Activated CD4-positive, alpha-beta memory T cell treated with anti-CD3 and anti-CD28 coated beads, Interleukin-2, amount 10 ng/mL, durations not matched to agents 7 days and 5 days (primary cell): ENCODE measurements at regions not wholly inside any gene's neighbourhood (a gene's known extent, or its start where the extent isn't known, plus 50 kb on each side); places are given as distances from the start of the nearest gene placed in this dataset.
"Not testable (repeated sequence)": the region's sequence is repeated elsewhere in the genome, so short reads cannot be mapped to it uniquely, and the experiment has no call there.

Experiments used
- CTCF ChIA-PET: fragments of 350-600 bp; sonication (Branson Sonifier 250); formaldehyde crosslinking; loops from one replicate; lab custom pipeline; 2021; ENCODE audit warnings: antibody characterized with exemption, inconsistent platforms; lab: Charles Lee
- POLR2A ChIA-PET: fragments of 350-600 bp; sonication (Branson Sonifier 250); formaldehyde crosslinking; loops from one replicate; lab custom pipeline; 2021; ENCODE audit warnings: antibody characterized with exemption; lab: Charles Lee
- DNase-seq: peaks from one replicate; pipeline ENCODE4 v3.0.0-alpha.2; 2020
- H3K27ac Mint-ChIP-seq: one replicate; pipeline ENCODE4 v1.8.0; 2021; ENCODE audit warnings: mild to moderate bottlenecking, mixed read lengths
- H3K27me3 Mint-ChIP-seq: one replicate; pipeline ENCODE4 v1.8.0; 2021; ENCODE audit warnings: mixed read lengths
- H3K36me3 Mint-ChIP-seq: one replicate; pipeline ENCODE4 v1.8.0; 2021; ENCODE audit warnings: low read depth, mixed read lengths
- H3K4me1 Mint-ChIP-seq: one replicate; pipeline ENCODE4 v1.8.0; 2021; ENCODE audit warnings: mixed read lengths
- H3K4me3 Mint-ChIP-seq: one replicate; pipeline ENCODE4 v1.8.0; 2021; ENCODE audit warnings: mild to moderate bottlenecking, mixed read lengths
- H3K9me3 Mint-ChIP-seq: one replicate; pipeline ENCODE4 v1.8.0; 2021; ENCODE audit warnings: mixed read lengths

DNA sequence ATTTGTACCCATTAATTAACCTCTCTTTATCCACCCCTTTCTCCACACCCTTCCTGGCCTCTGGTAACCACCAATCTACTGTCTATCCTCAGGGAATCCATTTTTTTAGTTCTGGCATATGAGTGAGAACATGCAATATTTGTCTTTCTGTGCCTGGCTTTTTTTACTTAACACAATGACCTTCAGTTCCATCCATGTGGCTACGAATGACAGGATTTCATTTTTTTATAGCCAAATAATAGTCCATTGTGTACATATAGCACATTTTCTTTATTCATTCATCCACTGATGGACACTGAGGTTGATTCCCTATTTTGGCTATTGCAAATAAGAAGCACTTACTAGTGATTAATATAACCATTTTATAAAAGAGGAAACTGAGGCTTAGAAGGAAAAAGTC, 109.9 kb upstream of the NANOGP8 start:
- Mint-ChIP-seq H3K4me3 (no peak overlapping the region), H3K27ac (no peak overlapping the region), H3K4me1 (no peaks in the 10 kb centered on the region), H3K27me3 (no peaks in the 10 kb centered on the region), H3K9me3 (peaks cover 9% of the 10 kb centered on the region), H3K36me3 (no peaks in the 10 kb centered on the region)
- ChIA-PET CTCF (no interaction called here), POLR2A (no interaction called here)
- DNase-seq, result no peak

DNA sequence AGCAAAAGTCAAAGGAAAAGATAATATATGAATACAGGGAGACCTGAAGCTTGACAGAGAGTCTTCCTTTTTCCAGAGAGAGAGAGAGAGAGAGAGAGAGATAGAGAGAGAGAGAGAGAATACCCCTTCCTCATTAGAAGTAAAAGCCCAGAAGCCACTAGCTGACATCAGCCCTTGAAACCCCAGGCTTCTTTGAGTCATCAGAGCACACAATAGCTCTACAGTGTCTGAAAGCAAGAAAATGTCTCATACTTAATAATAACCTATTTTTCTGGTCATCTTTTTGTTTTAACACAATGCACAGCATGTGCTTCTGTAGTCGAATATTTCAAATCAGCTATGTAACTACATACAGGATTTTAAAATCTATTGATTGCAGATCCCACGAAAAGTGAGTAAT, 109.2 kb upstream of the NANOGP8 start:
- no peak for DNase-seq
- ChIA-PET CTCF (no interaction called here), POLR2A (no interaction called here)
- H3K9me3 Mint-ChIP-seq, result peaks cover 11% of the 10 kb centered on the region
- no peaks in the 10 kb centered on the region for H3K27me3 Mint-ChIP-seq
- no peaks in the 10 kb centered on the region for H3K36me3 Mint-ChIP-seq
- no peak overlapping the region for H3K4me3 Mint-ChIP-seq
- no peak overlapping the region for H3K27ac Mint-ChIP-seq
- H3K4me1 Mint-ChIP-seq, result no peaks in the 10 kb centered on the region

DNA sequence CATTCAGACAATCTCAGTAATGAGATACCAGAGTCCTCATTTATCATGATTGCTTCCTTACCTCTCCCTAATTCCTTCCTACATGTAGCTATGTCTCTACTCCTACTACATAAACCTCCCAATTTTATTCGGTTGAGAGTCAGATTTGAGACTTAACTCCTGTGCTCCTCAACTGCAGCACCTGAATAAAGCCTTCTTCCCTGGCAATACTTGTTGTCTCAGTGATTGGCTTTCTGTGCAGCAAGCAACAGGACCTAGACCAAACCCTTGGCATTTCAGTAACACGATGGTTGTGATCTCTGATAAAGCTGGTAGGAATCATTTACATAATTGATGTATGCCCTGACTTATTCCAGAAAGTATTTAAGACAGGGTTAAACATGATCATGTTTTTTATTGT, 106.7 kb upstream of the NANOGP8 start:
- no peak for DNase-seq

DNA sequence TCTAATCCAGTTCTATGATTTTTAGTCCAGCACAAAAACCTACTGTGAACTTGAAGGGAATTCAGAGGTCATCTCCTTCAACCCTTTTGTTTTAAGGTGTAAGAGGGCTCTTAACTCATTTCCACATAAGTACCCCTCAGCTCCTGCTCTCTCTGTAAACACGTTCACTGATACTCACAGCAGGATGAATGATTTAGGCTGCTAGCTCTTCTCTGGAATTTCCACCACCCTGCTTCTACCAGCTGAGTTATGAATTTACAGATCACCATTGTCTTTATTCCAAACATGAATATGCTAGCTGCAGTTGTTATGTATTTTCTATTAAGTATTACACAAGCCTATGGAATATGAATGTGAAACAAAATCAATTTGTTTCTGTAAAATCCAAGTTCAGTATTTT, 101.3 kb upstream of the NANOGP8 start:
- H3K4me3 Mint-ChIP-seq, result no peak overlapping the region
- CTCF ChIA-PET, result no interaction called here
- H3K27me3 Mint-ChIP-seq, result peaks cover 2% of the 10 kb centered on the region
- H3K9me3 Mint-ChIP-seq, result peaks cover 7% of the 10 kb centered on the region
- POLR2A ChIA-PET, result no interaction called here
- no peaks in the 10 kb centered on the region for H3K36me3 Mint-ChIP-seq
- DNase-seq, result no peak
- no peaks in the 10 kb centered on the region for H3K4me1 Mint-ChIP-seq
- H3K27ac Mint-ChIP-seq, result no peak overlapping the region

More for the DNA sequence above, 106.7 kb upstream of the NANOGP8 start:
- Mint-ChIP-seq H3K9me3 (peaks cover 11% of the 10 kb centered on the region), H3K36me3 (no peaks in the 10 kb centered on the region), H3K4me3 (no peak overlapping the region), H3K27me3 (no peaks in the 10 kb centered on the region), H3K27ac (no peak overlapping the region), H3K4me1 (no peaks in the 10 kb centered on the region)
- ChIA-PET POLR2A (no interaction called here), CTCF (no interaction called here)

DNA sequence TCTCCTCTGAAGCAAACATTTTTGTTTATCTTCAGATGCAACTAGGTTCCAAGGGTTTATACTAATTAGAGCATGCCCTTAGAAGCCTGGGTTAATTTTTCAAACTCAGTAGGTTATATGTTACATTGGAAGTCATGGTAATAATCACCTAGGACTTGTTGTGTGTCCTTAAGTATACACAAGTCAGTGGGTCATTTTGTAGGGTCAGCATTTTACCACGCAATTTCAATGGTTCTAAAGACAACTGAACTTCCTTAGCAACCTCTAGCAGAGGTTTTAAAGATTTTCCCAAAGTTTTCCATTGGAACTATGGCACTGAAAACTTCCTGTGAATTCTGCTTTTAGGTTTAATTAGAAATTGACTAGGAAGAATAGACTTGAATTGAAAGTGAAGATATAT, 99.6 kb upstream of the NANOGP8 start:
- Mint-ChIP-seq H3K27ac (no peak overlapping the region), H3K4me1 (no peaks in the 10 kb centered on the region), H3K27me3 (peaks cover 2% of the 10 kb centered on the region), H3K36me3 (no peaks in the 10 kb centered on the region), H3K9me3 (no peaks in the 10 kb centered on the region), H3K4me3 (no peak overlapping the region)
- DNase-seq, result no peak
- POLR2A ChIA-PET, result no interaction called here
- CTCF ChIA-PET, result no interaction called here

DNA sequence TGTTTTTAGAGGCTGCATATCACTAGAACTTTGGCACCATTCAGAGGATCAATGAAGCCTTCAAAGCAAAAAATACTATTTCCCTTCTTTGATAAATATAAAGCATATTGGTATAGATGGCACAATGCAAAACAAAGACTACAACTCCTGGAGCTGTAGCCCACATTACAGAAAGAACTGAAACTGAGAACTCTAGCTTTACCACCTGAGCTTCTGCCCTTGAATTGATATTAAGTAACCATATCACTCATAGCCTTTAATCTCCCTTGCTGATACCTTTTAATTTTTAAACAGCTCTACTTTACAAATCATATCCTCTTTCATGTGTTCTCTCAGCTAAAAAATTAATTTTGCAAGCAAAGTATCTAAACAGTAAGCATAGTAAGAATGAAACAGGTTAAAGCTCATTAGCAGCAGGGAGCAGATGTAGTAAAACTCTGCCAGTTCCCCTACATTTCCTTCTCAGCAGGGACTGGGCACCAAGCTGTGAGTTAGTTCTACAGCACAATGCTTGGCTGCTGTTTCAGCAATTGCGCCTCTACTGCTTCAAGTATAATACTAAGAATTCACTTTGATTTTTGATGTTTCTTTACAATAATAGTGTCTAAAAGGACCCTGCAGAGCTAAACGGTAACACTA, 97.9 kb upstream of the NANOGP8 start:
- ChIA-PET CTCF (no interaction called here), POLR2A (no interaction called here)
- Mint-ChIP-seq H3K36me3 (no peaks in the 10 kb centered on the region), H3K4me1 (no peaks in the 10 kb centered on the region), H3K4me3 (no peak overlapping the region), H3K27ac (no peak overlapping the region), H3K27me3 (peaks cover 2% of the 10 kb centered on the region), H3K9me3 (no peaks in the 10 kb centered on the region)
- DNase-seq, result no peak

DNA sequence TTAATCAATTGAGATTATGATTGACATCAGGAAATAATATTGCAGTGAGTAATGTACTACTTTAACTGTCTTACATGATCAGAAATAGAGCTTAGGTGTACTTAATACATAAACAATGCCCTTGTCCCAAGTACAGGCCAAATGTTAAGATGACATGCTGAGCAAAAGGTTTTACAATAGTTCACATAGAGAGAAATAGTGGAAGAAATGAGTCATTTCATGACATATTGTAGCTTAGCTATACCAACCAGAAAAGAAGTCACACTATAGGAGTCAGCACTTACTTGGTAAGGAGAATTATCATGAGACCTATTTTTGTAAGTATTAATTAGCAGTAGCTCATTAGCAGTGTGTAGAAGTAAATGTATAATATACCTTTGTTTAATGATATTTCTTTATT, 96.4 kb upstream of the NANOGP8 start:
- DNase-seq, result no peak
- CTCF ChIA-PET, result no interaction called here
- no peaks in the 10 kb centered on the region for H3K9me3 Mint-ChIP-seq
- H3K36me3 Mint-ChIP-seq, result no peaks in the 10 kb centered on the region
- POLR2A ChIA-PET, result no interaction called here
- no peak overlapping the region for H3K4me3 Mint-ChIP-seq
- no peak overlapping the region for H3K27ac Mint-ChIP-seq
- H3K27me3 Mint-ChIP-seq, result peaks cover 2% of the 10 kb centered on the region
- H3K4me1 Mint-ChIP-seq, result no peaks in the 10 kb centered on the region

DNA sequence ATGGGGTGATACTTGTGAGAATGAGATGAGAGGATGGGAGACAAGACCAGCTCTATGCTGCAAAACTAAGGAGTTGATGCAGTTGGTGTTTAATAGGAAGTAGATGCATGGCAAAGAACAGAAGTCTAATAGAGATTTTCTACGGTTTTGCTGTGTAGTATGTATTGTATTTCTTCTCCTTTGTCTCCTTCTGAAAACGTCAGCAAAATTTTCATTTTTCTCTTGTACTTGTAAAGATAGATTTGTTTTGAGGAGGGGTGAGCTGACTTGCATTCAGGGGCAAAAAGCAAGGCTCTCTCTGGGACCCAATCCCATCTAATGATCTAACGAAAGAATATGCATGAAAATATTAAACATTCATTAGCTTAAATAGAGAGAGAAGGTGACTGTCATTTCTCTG, 94.6 kb upstream of the NANOGP8 start:
- no peak for DNase-seq
- Mint-ChIP-seq H3K27ac (no peak overlapping the region), H3K4me3 (no peak overlapping the region), H3K4me1 (no peaks in the 10 kb centered on the region), H3K9me3 (no peaks in the 10 kb centered on the region), H3K27me3 (no peaks in the 10 kb centered on the region), H3K36me3 (no peaks in the 10 kb centered on the region)
- CTCF ChIA-PET, result no interaction called here
- POLR2A ChIA-PET, result no interaction called here

DNA sequence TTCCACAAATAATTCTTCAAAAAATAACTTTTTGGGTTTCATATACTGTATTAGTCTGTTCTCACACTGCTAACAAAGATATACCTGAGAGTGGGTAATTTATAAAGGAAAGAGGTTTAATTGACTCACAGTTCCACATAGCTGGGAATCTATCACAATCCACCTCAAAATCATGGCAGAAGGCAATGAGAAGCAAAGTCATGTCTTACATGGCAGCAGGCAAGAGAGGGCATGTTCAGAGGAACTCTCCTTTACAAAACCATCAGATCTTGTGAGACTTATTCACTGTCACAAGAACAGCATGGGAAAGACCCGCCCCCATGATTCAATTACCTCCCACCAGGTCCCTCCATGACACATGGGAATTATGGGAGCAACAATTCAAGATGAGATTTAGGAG, 93.1 kb upstream of the NANOGP8 start:
- DNase-seq, POLR2A ChIA-PET, H3K36me3 Mint-ChIP-seq, H3K9me3 Mint-ChIP-seq, H3K4me1 Mint-ChIP-seq, CTCF ChIA-PET, H3K27me3 Mint-ChIP-seq, H3K27ac Mint-ChIP-seq, H3K4me3 Mint-ChIP-seq: not testable (repeated sequence)

DNA sequence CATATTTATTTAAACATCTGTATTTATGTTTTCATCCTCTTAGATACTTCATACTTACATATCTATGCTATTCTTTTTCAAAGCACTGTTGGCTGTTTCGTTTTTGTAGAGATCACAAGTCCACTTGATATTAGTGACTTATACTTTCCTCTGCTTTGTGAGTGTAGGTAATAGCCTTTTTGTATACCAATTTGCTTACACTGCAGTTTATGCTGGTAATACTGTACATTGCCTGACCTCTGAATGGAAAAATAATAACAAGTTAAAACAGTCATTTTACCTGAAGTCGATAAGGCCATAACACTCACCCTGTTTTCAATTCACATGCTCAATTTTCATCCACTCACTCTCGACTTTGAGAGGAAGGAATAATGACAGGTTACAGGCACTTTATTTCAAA, 89.9 kb upstream of the NANOGP8 start:
- ChIA-PET POLR2A (no interaction called here), CTCF (interaction anchor here (0.5 kb wide), 1 partner anchor 10 kb away, joined by 3 read pairs; no protein-coding TSS in a partner anchor)
- no peak for DNase-seq
- Mint-ChIP-seq H3K4me1 (no peaks in the 10 kb centered on the region), H3K4me3 (no peak overlapping the region), H3K27me3 (no peaks in the 10 kb centered on the region), H3K27ac (no peak overlapping the region), H3K9me3 (no peaks in the 10 kb centered on the region), H3K36me3 (no peaks in the 10 kb centered on the region)

DNA sequence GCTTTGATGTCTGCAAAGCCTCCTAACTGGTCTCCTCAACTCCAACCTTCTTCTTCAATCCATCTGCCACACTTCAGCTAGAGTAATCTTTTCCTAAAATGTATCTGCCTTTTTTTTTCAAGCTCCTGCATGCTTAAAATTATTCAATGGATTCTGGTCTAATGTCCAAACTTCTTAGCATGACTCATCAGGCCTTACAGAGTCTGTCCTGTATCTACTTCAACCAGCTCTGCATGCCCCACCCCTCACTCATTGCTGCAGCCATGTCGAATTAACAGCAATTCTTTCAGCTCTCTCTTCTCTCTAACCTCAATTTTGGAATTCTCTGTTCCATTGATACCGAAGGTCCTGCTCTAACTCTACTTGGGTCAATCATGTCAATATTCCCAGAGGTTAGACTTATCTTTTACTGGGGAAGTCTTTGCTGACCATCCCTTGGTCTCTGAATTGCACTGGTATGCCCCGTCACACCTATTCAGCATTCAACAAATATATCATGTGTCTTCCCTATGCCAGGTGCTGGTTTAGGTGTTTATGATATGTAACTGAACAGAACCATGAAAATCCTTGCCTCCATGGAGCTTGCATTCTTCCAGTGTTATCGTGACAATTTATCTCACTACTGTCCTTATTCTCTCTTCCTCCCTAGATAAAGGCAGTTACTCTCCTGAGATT, 88.5 kb upstream of the NANOGP8 start:
- DNase-seq, result no peak
- CTCF ChIA-PET, result no interaction called here
- Mint-ChIP-seq H3K27ac (no peak overlapping the region), H3K4me1 (no peaks in the 10 kb centered on the region), H3K27me3 (no peaks in the 10 kb centered on the region), H3K9me3 (no peaks in the 10 kb centered on the region), H3K36me3 (no peaks in the 10 kb centered on the region), H3K4me3 (no peak overlapping the region)
- POLR2A ChIA-PET, result no interaction called here

DNA sequence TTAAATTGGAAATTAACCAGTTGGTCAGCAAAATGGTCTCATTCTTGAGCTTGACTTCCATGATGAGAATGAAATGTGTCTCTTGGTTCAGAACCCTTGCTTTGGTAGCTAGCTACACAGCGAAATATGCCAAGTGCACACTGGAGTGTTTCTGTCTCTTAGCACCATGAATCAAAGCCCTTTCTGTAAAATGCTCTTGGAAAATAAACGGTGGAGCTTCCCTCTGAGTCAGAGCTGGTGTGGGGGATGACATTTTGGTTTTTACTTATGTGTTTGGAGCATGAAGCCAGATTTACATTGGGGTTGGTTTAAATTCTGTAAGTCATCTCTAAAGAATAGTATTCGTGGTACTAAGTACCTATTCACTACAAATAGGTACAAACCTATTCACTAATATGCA, 85.1 kb upstream of the NANOGP8 start:
- H3K27me3 Mint-ChIP-seq, result no peaks in the 10 kb centered on the region
- H3K4me1 Mint-ChIP-seq, result no peaks in the 10 kb centered on the region
- no peak for DNase-seq
- POLR2A ChIA-PET, result no interaction called here
- no peak overlapping the region for H3K4me3 Mint-ChIP-seq
- H3K36me3 Mint-ChIP-seq, result no peaks in the 10 kb centered on the region
- CTCF ChIA-PET, result no interaction called here
- H3K9me3 Mint-ChIP-seq, result no peaks in the 10 kb centered on the region
- no peak overlapping the region for H3K27ac Mint-ChIP-seq

DNA sequence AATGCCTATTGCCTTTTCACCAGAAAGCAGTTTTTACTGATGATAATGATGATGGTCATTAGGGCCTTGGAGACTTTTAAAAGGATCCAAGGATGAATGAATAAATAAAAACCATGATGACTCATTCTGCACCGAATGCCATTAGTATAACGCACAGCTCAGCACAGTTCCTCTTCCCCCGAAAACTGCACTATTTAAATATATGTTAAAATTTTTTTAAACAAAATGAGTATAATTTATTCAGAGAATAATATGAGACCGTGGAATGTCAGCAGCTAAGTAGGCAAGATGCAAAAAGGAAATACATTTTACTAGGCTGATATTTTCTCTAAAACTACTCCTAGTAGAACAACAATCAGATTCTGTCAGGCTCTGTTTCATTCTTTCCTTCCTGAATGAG, 83.4 kb upstream of the NANOGP8 start:
- no peaks in the 10 kb centered on the region for H3K36me3 Mint-ChIP-seq
- H3K27ac Mint-ChIP-seq, result no peak overlapping the region
- no peak overlapping the region for H3K4me3 Mint-ChIP-seq
- H3K4me1 Mint-ChIP-seq, result no peaks in the 10 kb centered on the region
- CTCF ChIA-PET, result no interaction called here
- no peaks in the 10 kb centered on the region for H3K27me3 Mint-ChIP-seq
- no peaks in the 10 kb centered on the region for H3K9me3 Mint-ChIP-seq
- POLR2A ChIA-PET, result no interaction called here
- no peak for DNase-seq

DNA sequence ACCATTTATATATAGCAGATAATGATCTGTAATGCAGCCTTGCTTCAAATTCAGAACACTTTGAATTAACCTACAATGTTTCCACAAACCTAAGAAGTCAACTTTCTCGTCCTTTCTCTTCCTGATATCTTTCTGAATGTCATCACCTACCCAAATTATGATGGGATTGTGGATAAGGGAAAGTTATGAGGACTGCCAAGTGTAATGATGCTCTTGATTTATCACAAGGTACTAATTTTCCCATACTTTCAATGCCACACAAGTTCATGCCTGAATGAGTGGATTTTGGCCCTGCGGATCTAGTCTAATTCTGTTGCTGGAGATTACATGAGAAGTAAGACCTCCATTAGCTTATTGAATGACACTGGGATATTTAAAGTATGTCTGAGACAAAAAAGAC, 82.6 kb upstream of the NANOGP8 start:
- no peak for DNase-seq
- ChIA-PET POLR2A (no interaction called here), CTCF (no interaction called here)
- no peaks in the 10 kb centered on the region for H3K36me3 Mint-ChIP-seq
- H3K9me3 Mint-ChIP-seq, result no peaks in the 10 kb centered on the region
- H3K27me3 Mint-ChIP-seq, result no peaks in the 10 kb centered on the region
- H3K4me3 Mint-ChIP-seq, result no peak overlapping the region
- no peak overlapping the region for H3K27ac Mint-ChIP-seq
- H3K4me1 Mint-ChIP-seq, result no peaks in the 10 kb centered on the region
